B cell (primary cell): ENCODE measurements at regions not wholly inside any gene's neighbourhood (a gene's known extent, or its start where the extent isn't known, plus 50 kb on each side); places are given as distances from the start of the nearest gene placed in this dataset.

Experiments used
- CTCF ChIP-seq: fragments of 200-600 bp; IDR thresholded peaks from one replicate; pipeline ENCODE4 v1.8.0; 2022; ENCODE audit warnings: antibody characterized with exemption, mild to moderate bottlenecking
- EZH2 ChIP-seq: IDR thresholded peaks from 2 replicates; pipeline ENCODE4 v1.6.1; 2012; ENCODE audit warnings: borderline replicate concordance, low read depth, mild to moderate bottlenecking, moderate library complexity, low read length; ENCODE audit not compliant: insufficient read depth, poor library complexity, severe bottlenecking

- TF ChIP-seq CTCF, result no peak
- no peak for TF ChIP-seq EZH2
Measured at GRCh38 chr3:81876826-81877225, 115.4 kb upstream of the GBE1 start.
